H1 (cell line): ENCODE measurements at regions not wholly inside any gene's neighbourhood (a gene's known extent, or its start where the extent isn't known, plus 50 kb on each side); places are given as distances from the start of the nearest gene placed in this dataset.

Experiments used
- CTCF ChIA-PET: fragments of 300-600 bp; sonication (Branson Sonifier 250); formaldehyde crosslinking; loops from one replicate; lab custom pipeline; 2021; ENCODE audit not compliant: partially characterized antibody; lab: Charles Lee
- POLR2A ChIA-PET: fragments of 300-600 bp; sonication (Branson Sonifier 250); formaldehyde crosslinking; loops from one replicate; lab custom pipeline; 2021; ENCODE audit warnings: inconsistent platforms; ENCODE audit not compliant: partially characterized antibody; lab: Charles Lee
- DNase-seq, 2 experiments: peaks; one replicate each; pipeline versions ENCODE4 v3.0.0 to v3.0.0-alpha.2; 2010 to 2022; ENCODE audit warnings: low spot score in 2 of 2, low read depth in 1 of 2, mixed read lengths in 1 of 2
- FAIRE-seq: peaks from 2 replicates; lab custom pipeline; 2011; peaks lifted over from hg19 to GRCh38; lab: Jason Lieb, UNC
- H2AFZ ChIP-seq: 2 replicates; pipeline ENCODE4 v1.8.1; 2012; ENCODE audit warnings: low read length, inconsistent platforms
- H2AK5ac ChIP-seq: 2 replicates; pipeline ENCODE4 v1.6.1; 2013; ENCODE audit warnings: low read depth, low read length
- H2BK120ac ChIP-seq: replicated peaks from 2 replicates; pipeline ENCODE3; 2013; ENCODE audit warnings: low read depth, low read length, inconsistent platforms
- H2BK12ac ChIP-seq: 2 replicates; pipeline ENCODE4 v1.6.1; 2013; ENCODE audit warnings: low read depth, low read length
- H2BK15ac ChIP-seq: 2 replicates; pipeline ENCODE4 v1.6.1; 2013; ENCODE audit warnings: low read length
- H2BK20ac ChIP-seq: 2 replicates; pipeline ENCODE4 v1.6.1; 2013; ENCODE audit warnings: low read length
- H2BK5ac ChIP-seq: 2 replicates; pipeline ENCODE4 v1.6.1; 2013; ENCODE audit warnings: low read depth, low read length
- H3K14ac ChIP-seq: 2 replicates; pipeline ENCODE4 v1.6.1; 2013; ENCODE audit warnings: inconsistent platforms; ENCODE audit not compliant: insufficient read length
- H3K18ac ChIP-seq: 2 replicates; pipeline ENCODE4 v1.6.1; 2013; ENCODE audit warnings: low read length; ENCODE audit errors: extremely low read depth
- H3K23ac ChIP-seq: 2 replicates; pipeline ENCODE4 v1.6.1; 2013; ENCODE audit warnings: inconsistent platforms; ENCODE audit not compliant: insufficient read length
- H3K23me2 ChIP-seq: 2 replicates; pipeline ENCODE4 v1.6.1; 2013; ENCODE audit warnings: low read depth, low read length
- H3K27ac ChIP-seq: 2 replicates; pipeline ENCODE4 v1.6.1; 2011; ENCODE audit warnings: low read depth, low read length, inconsistent platforms
- H3K27me3 ChIP-seq, 4 experiments: replicated peaks in 1 of 4; 1 replicate in 1 of 4; 2 replicates in 3 of 4; pipeline versions ENCODE4 v1.6.1 to v1.8.1; 2011 to 2013; ENCODE audit warnings: low read length in 3 of 4, mild to moderate bottlenecking in 3 of 4, inconsistent platforms in 2 of 4, mixed read lengths in 2 of 4, moderate library complexity in 1 of 4; ENCODE audit not compliant: control insufficient read depth in 3 of 4, insufficient read depth in 3 of 4; ENCODE audit errors: extremely low read depth in 1 of 4
- H3K36me3 ChIP-seq, 4 experiments: 2 replicates each; pipeline versions ENCODE4 v1.6.1 to v1.8.1; 2011 to 2013; ENCODE audit warnings: mild to moderate bottlenecking in 4 of 4, low read length in 3 of 4, moderate library complexity in 2 of 4, control low read depth in 1 of 4, inconsistent platforms in 1 of 4; ENCODE audit not compliant: insufficient read depth in 4 of 4, control insufficient read depth in 2 of 4
- H3K4ac ChIP-seq: replicated peaks from 2 replicates; pipeline ENCODE3; 2013; ENCODE audit warnings: low read length, low read depth, mixed read lengths, inconsistent platforms; ENCODE audit not compliant: insufficient read length
- H3K4me1 ChIP-seq, 4 experiments: replicated peaks in 1 of 4; 1 replicate in 1 of 4; 2 replicates in 3 of 4; pipeline versions ENCODE4 v1.6.1 to v1.8.1; 2011 to 2013; ENCODE audit warnings: low read length in 3 of 4, inconsistent platforms in 2 of 4, mixed read lengths in 1 of 4; ENCODE audit not compliant: insufficient read depth in 4 of 4, control insufficient read depth in 3 of 4
- H3K4me2 ChIP-seq, 2 experiments: 2 replicates each; pipeline versions ENCODE4 v1.6.1 to v1.8.1; 2011 to 2013; ENCODE audit warnings: low read depth in 2 of 2, low read length in 2 of 2, control low read depth in 1 of 2, inconsistent platforms in 1 of 2, mild to moderate bottlenecking in 1 of 2; ENCODE audit not compliant: insufficient read depth in 1 of 2
- H3K4me3 ChIP-seq, 4 experiments: fragments of 200-600, 300-600 bp in 1 of 4; sonication (generic), shearing (Covaris generic), sonication (Bioruptor Twin) in 1 of 4; 2 replicates each; pipeline versions ENCODE4 v1.5.1 to v1.8.1; 2011 to 2016; ENCODE audit warnings: low read length in 4 of 4, low read depth in 3 of 4, control low read depth in 2 of 4, inconsistent platforms in 2 of 4, mild to moderate bottlenecking in 2 of 4, mixed read lengths in 1 of 4, moderate library complexity in 1 of 4; ENCODE audit not compliant: insufficient read depth in 2 of 4; ENCODE audit errors: extremely low read depth in 1 of 4
- H3K56ac ChIP-seq: replicated peaks from 2 replicates; pipeline ENCODE3; 2013; ENCODE audit warnings: low read depth, mild to moderate bottlenecking, mixed read lengths, low read length, inconsistent platforms; ENCODE audit not compliant: insufficient read length
- H3K79me1 ChIP-seq: 2 replicates; pipeline ENCODE4 v1.6.1; 2013; ENCODE audit warnings: low read depth, low read length, control low read depth
- H3K79me2 ChIP-seq, 2 experiments: 2 replicates each; pipeline versions ENCODE4 v1.6.1 to v1.8.1; 2012 to 2013; ENCODE audit warnings: low read length in 2 of 2, mild to moderate bottlenecking in 2 of 2, inconsistent platforms in 1 of 2; ENCODE audit not compliant: insufficient read depth in 2 of 2, control insufficient read depth in 1 of 2
- H3K9ac ChIP-seq, 4 experiments: replicated peaks in 1 of 4; 1 replicate in 1 of 4; 2 replicates in 3 of 4; pipeline versions ENCODE4 v1.6.1 to v1.8.1; 2011 to 2013; ENCODE audit warnings: low read depth in 3 of 4, low read length in 3 of 4, control low read depth in 2 of 4, mild to moderate bottlenecking in 2 of 4, moderate library complexity in 2 of 4, inconsistent platforms in 1 of 4; ENCODE audit errors: extremely low read depth in 1 of 4
- H3K9me3 ChIP-seq, 2 experiments: 2 replicates each; pipeline versions ENCODE4 v1.6.1 to v1.8.1; 2012 to 2013; ENCODE audit warnings: mild to moderate bottlenecking in 2 of 2, moderate library complexity in 2 of 2, control low read depth in 1 of 2, inconsistent platforms in 1 of 2, low read depth in 1 of 2, low read length in 1 of 2, mixed read lengths in 1 of 2; ENCODE audit not compliant: insufficient read depth in 2 of 2
- H4K20me1 ChIP-seq, 2 experiments: replicated peaks in 1 of 2; 2 replicates each; pipeline versions ENCODE3 to v1.8.1; 2011 to 2013; ENCODE audit warnings: inconsistent platforms in 2 of 2, low read length in 2 of 2, mild to moderate bottlenecking in 1 of 2; ENCODE audit not compliant: insufficient read depth in 2 of 2, control insufficient read depth in 1 of 2
- H4K5ac ChIP-seq: 2 replicates; pipeline ENCODE4 v1.6.1; 2013; ENCODE audit warnings: low read length, low read depth, mixed read lengths, inconsistent platforms; ENCODE audit not compliant: insufficient read length
- H4K8ac ChIP-seq: 2 replicates; pipeline ENCODE4 v1.8.0; 2013; ENCODE audit warnings: mild to moderate bottlenecking, moderate library complexity, low read length, inconsistent platforms; ENCODE audit not compliant: insufficient read depth; ENCODE audit errors: extremely low read depth
- H4K91ac ChIP-seq: replicated peaks from 2 replicates; pipeline ENCODE3; 2013; ENCODE audit warnings: low read length, mixed read lengths, inconsistent platforms; ENCODE audit not compliant: insufficient read length
- ASH2L ChIP-seq: fragments of 200-600, 300-600 bp; sonication (generic); IDR thresholded peaks from one replicate; pipeline ENCODE4 v1.7.1; 2017; ENCODE audit warnings: low read length
- ATF2 ChIP-seq: IDR thresholded peaks from 2 replicates; pipeline ENCODE4 v1.6.1; 2012; ENCODE audit warnings: low read length, inconsistent platforms
- ATF3 ChIP-seq: IDR thresholded peaks from 2 replicates; pipeline ENCODE4 v1.6.1; 2011; ENCODE audit warnings: low read depth, mild to moderate bottlenecking, low read length; ENCODE audit not compliant: insufficient read depth
- CBX5 ChIP-seq: fragments of 300-800, 300-1000 bp; sonication (generic); IDR thresholded peaks from 2 replicates; pipeline ENCODE4 v1.7.1; 2016; ENCODE audit warnings: antibody characterized with exemption, low read length, low read depth
- CTCF ChIP-seq, 3 experiments: IDR thresholded peaks; 1 replicate in 2 of 3; 2 replicates in 1 of 3; pipeline versions ENCODE4 v1.5.1 to v1.6.1; 2011; ENCODE audit warnings: low read length in 3 of 3, mild to moderate bottlenecking in 3 of 3, inconsistent platforms in 2 of 3, low read depth in 1 of 3, moderate library complexity in 1 of 3; ENCODE audit not compliant: insufficient read depth in 1 of 3; ENCODE audit errors: control extremely low read depth in 1 of 3
- HDAC2 ChIP-seq, 2 experiments: fragments of 300-600 bp in 1 of 2; sonication (generic) in 1 of 2; IDR thresholded peaks; 2 replicates each; pipeline ENCODE4 v1.6.1; 2011 to 2012; ENCODE audit warnings: low read depth in 2 of 2, low read length in 2 of 2, mild to moderate bottlenecking in 2 of 2, moderate library complexity in 2 of 2, borderline replicate concordance in 1 of 2, inconsistent platforms in 1 of 2
- SUZ12 ChIP-seq: fragments of 200-600 bp; sonication (generic); IDR thresholded peaks from 2 replicates; pipeline ENCODE4 v1.6.1; 2012; ENCODE audit warnings: mild to moderate bottlenecking, inconsistent platforms, low read length, moderate library complexity, mixed read lengths
- TAF7 ChIP-seq: optimal IDR thresholded peaks from 2 replicates; pipeline ENCODE3; 2011; ENCODE audit warnings: low read depth, mild to moderate bottlenecking, inconsistent platforms, low read length, moderate library complexity, borderline replicate concordance
- YY1 ChIP-seq: IDR thresholded peaks from 2 replicates; pipeline ENCODE4 v1.6.1; 2011; ENCODE audit warnings: low read depth, mild to moderate bottlenecking, low read length
- WGBS, 2 experiments: shearing (Covaris generic) in 1 of 2; methylation state at CpG; one replicate each; pipeline versions ENCODE4 v1.1.6 to v1.1.7; 2013 to 2015; ENCODE audit warnings: low lambda C conversion rate in 2 of 2, mixed read lengths in 2 of 2, inconsistent platforms in 1 of 2, low coverage in 1 of 2, missing lambda C conversion rate in 1 of 2; ENCODE audit not compliant: insufficient replicate concordance in 2 of 2, insufficient coverage in 1 of 2, insufficient read length in 1 of 2; ENCODE audit errors: extremely low coverage in 1 of 2, missing lambda C conversion rate in 1 of 2; 5-methylcytosine and 5-hydroxymethylcytosine counted together

GRCh38 chr20:4065391-4065844 lies 50.1 kb upstream of the RNF24 start:
- no peaks in the 10 kb centered on the region for H3K27me3 ChIP-seq
- H3K9me3 ChIP-seq, result no peaks in the 10 kb centered on the region
- 91% methylated on average over 2 of the region's 2 CpGs; no CpG with 5 or more reads in 1 of the 2 experiments for WGBS, 2 experiments
- H4K5ac ChIP-seq, result no peak overlapping the region
- H2AFZ ChIP-seq, result no peak overlapping the region
- H4K20me1 ChIP-seq, result no peaks in the 10 kb centered on the region
- DNase-seq (no peak), FAIRE-seq (no peak)
- ChIA-PET CTCF (interaction anchor here (0.6 to 1.6 kb wide), 5 partner anchors 8 to 134 kb away, joined by 3 to 4 read pairs (median 3); no protein-coding TSS in a partner anchor), POLR2A (no interaction called here)
- H2BK12ac ChIP-seq, result no peak overlapping the region
- no peaks in the 10 kb centered on the region for H3K79me1 ChIP-seq
- H4K8ac ChIP-seq, result no peak overlapping the region
- H3K27ac ChIP-seq, result no peak overlapping the region
- no peaks in the 10 kb centered on the region for H3K79me2 ChIP-seq
- no peak overlapping the region for H3K56ac ChIP-seq
- no peak overlapping the region for H3K9ac ChIP-seq
- no peak overlapping the region for H3K14ac ChIP-seq
- H2BK20ac ChIP-seq, result no peak overlapping the region
- H2BK5ac ChIP-seq, result no peak overlapping the region
- H3K23me2 ChIP-seq, result no peaks in the 10 kb centered on the region; the same call in 1 of the 2 replicates
- H3K23ac ChIP-seq, result no peak overlapping the region
- H2BK120ac ChIP-seq, result no peak overlapping the region
- no peak overlapping the region for H2AK5ac ChIP-seq
- H3K4ac ChIP-seq, result no peak overlapping the region
- peaks cover 0 to 14% (median 8%) of the 10 kb centered on the region in 4 experiments; a peak in 6 of 7 replicates for H3K4me1 ChIP-seq
- H3K36me3 ChIP-seq, result no peaks in the 10 kb centered on the region
- no peak overlapping the region for H4K91ac ChIP-seq
- H3K18ac ChIP-seq, result no peak overlapping the region
- H3K4me2 ChIP-seq, result no peak overlapping the region
- H2BK15ac ChIP-seq, result no peak overlapping the region
- H3K4me3 ChIP-seq, result no peak overlapping the region
- no peak for TF ChIP-seq TAF7
- no peak for TF ChIP-seq ASH2L
- no peak for TF ChIP-seq SUZ12
- no peak for TF ChIP-seq ATF3
- TF ChIP-seq HDAC2 (IDR thresholded peaks at IDR 0.05; ENCODE audit: borderline replicate concordance in 1 of 2, low read depth in 2 of 2, low read length in 2 of 2), result no peak
- no peak for TF ChIP-seq YY1
- no peak for TF ChIP-seq ATF2
- no peak for TF ChIP-seq CTCF (IDR thresholded peaks at IDR 0.05; ENCODE audit: control extremely low read depth in 1 of 3, insufficient read depth in 1 of 3, low read depth in 1 of 3, low read length in 3 of 3)
- TF ChIP-seq CBX5, result no peak
